Endothelial cell of umbilical vein (primary cell): ENCODE measurements at regions not wholly inside any gene's neighbourhood (a gene's known extent, or its start where the extent isn't known, plus 50 kb on each side); places are given as distances from the start of the nearest gene placed in this dataset.

Experiments used
- BruUV-seq: library from RNA; stranded (reverse); fragments of 400-500 nt; replicated peaks from 2 replicates; lab custom pipeline; 2021; lab: Mats Ljungman, UMichigan
- CTCF ChIA-PET: fragments of 300-600, 350-600 bp; sonication (Branson Sonifier 250); formaldehyde crosslinking; loops from one replicate; lab custom pipeline; 2021; ENCODE audit warnings: antibody characterized with exemption, inconsistent platforms; lab: Charles Lee
- POLR2A ChIA-PET: fragments of 300-600, 350-600 bp; sonication (Branson Sonifier 250); formaldehyde crosslinking; loops from one replicate; lab custom pipeline; 2021; ENCODE audit warnings: antibody characterized with exemption, inconsistent platforms; lab: Charles Lee
- DNase-seq: peaks from one replicate; pipeline ENCODE4 v3.0.0-alpha.2; 2011; ENCODE audit warnings: low read depth, low spot score
- FAIRE-seq: peaks from 2 replicates; lab custom pipeline; 2011; peaks lifted over from hg19 to GRCh38; lab: Jason Lieb, UNC
- H2AFZ ChIP-seq: 2 replicates; pipeline ENCODE4 v1.6.0; 2012; ENCODE audit warnings: low read depth, low read length, control low read depth, inconsistent platforms
- H3K27ac ChIP-seq: 2 replicates; pipeline ENCODE4 v1.5.1; 2011; ENCODE audit warnings: low read depth, mild to moderate bottlenecking, control low read depth, low read length, moderate library complexity; ENCODE audit not compliant: insufficient read depth
- H3K27me3 ChIP-seq, 2 experiments: 2 replicates each; pipeline versions ENCODE4 v1.6.0 to v1.6.1; 2011; ENCODE audit warnings: low read length in 2 of 2, mixed read lengths in 1 of 2; ENCODE audit not compliant: control insufficient read depth in 2 of 2, insufficient read depth in 2 of 2
- H3K36me3 ChIP-seq, 2 experiments: 2 replicates in 1 of 2; 3 replicates in 1 of 2; pipeline ENCODE4 v1.5.1; 2011; ENCODE audit warnings: low read length in 2 of 2, mild to moderate bottlenecking in 1 of 2, moderate library complexity in 1 of 2; ENCODE audit not compliant: control insufficient read depth in 2 of 2, insufficient read depth in 2 of 2; ENCODE audit errors: extremely low read depth in 1 of 2
- H3K4me1 ChIP-seq: 3 replicates; pipeline ENCODE4 v1.5.1; 2011; ENCODE audit warnings: mild to moderate bottlenecking, low read length; ENCODE audit not compliant: control insufficient read depth, insufficient read depth; ENCODE audit errors: extremely low read depth
- H3K4me2 ChIP-seq: 2 replicates; pipeline ENCODE4 v1.6.1; 2011; ENCODE audit warnings: low read length, control low read depth, mixed read lengths; ENCODE audit not compliant: insufficient read depth
- H3K4me3 ChIP-seq, 3 experiments: fragments of 200-600 bp in 1 of 3; sonication (generic), shearing (Covaris generic) in 1 of 3; replicated peaks in 1 of 3; 2 replicates each; pipeline ENCODE4 v1.5.1; 2011 to 2016; ENCODE audit warnings: control low read depth in 3 of 3, low read length in 3 of 3, mild to moderate bottlenecking in 2 of 3, inconsistent platforms in 1 of 3, low read depth in 1 of 3, moderate library complexity in 1 of 3; ENCODE audit not compliant: insufficient read depth in 1 of 3
- H3K79me2 ChIP-seq: 2 replicates; pipeline ENCODE4 v1.6.0; 2012; ENCODE audit warnings: low read length, inconsistent platforms; ENCODE audit not compliant: control insufficient read depth, insufficient read depth
- H3K9ac ChIP-seq: replicated peaks from 2 replicates; pipeline ENCODE3; 2011; ENCODE audit warnings: low read length, control low read depth; ENCODE audit not compliant: insufficient read depth; ENCODE audit errors: extremely low read depth
- H3K9me1 ChIP-seq: replicated peaks from 3 replicates; pipeline ENCODE4 v1.6.0; 2011; ENCODE audit warnings: mild to moderate bottlenecking, low read length; ENCODE audit not compliant: control insufficient read depth, insufficient read depth; ENCODE audit errors: extremely low read depth
- H3K9me3 ChIP-seq: replicated peaks from 2 replicates; pipeline ENCODE4 v1.5.1; 2012; ENCODE audit warnings: low read length, inconsistent platforms; ENCODE audit not compliant: control insufficient read depth, insufficient read depth
- H4K20me1 ChIP-seq: replicated peaks from 2 replicates; pipeline ENCODE3; 2011; ENCODE audit warnings: mild to moderate bottlenecking, low read length; ENCODE audit not compliant: control insufficient read depth, insufficient read depth; ENCODE audit errors: extremely low read depth
- CTCF ChIP-seq, 2 donors: IDR thresholded peaks; 1 replicate in 1 of 2; 2 replicates in 1 of 2; pipeline ENCODE4 v1.5.1; 2011; ENCODE audit warnings: low read length in 2 of 2, mild to moderate bottlenecking in 2 of 2, moderate library complexity in 2 of 2, control low read depth in 1 of 2, inconsistent platforms in 1 of 2, low read depth in 1 of 2; ENCODE audit not compliant: insufficient read depth in 1 of 2; ENCODE audit errors: extremely low read depth in 1 of 2
- EZH2 ChIP-seq: IDR thresholded peaks from 2 replicates; pipeline ENCODE4 v1.6.1; 2012; ENCODE audit warnings: borderline replicate concordance, low read depth, mild to moderate bottlenecking, moderate library complexity, low read length, inconsistent platforms; ENCODE audit not compliant: severe bottlenecking
- FOS ChIP-seq: IDR thresholded peaks from 2 replicates; pipeline ENCODE4 v1.6.1; 2011; ENCODE audit warnings: mild to moderate bottlenecking, low read length, moderate library complexity, borderline replicate concordance; ENCODE audit not compliant: insufficient read depth
- GATA2 ChIP-seq: IDR thresholded peaks from 2 replicates; pipeline ENCODE4 v1.7.0; 2011; ENCODE audit warnings: low read depth, mild to moderate bottlenecking, moderate library complexity, mixed read lengths, low read length; ENCODE audit not compliant: insufficient read length, insufficient read depth
- JUN ChIP-seq: IDR thresholded peaks from 2 replicates; pipeline ENCODE4 v1.6.1; 2011; ENCODE audit warnings: borderline replicate concordance, low read depth; ENCODE audit not compliant: insufficient read length, insufficient read depth
- MAX ChIP-seq: IDR thresholded peaks from 2 replicates; pipeline ENCODE4 v1.6.1; 2011; ENCODE audit not compliant: insufficient read depth, insufficient read length
- MYC ChIP-seq: IDR thresholded peaks from one replicate; pipeline ENCODE4 v1.6.1; 2011; ENCODE audit warnings: mild to moderate bottlenecking, low read depth, low read length
- POLR2A ChIP-seq: IDR thresholded peaks from 2 replicates; pipeline ENCODE4 v1.6.1; 2012; ENCODE audit warnings: low read depth, mild to moderate bottlenecking, control low read depth, low read length
- POLR2AphosphoS5 ChIP-seq: IDR thresholded peaks from 2 replicates; pipeline ENCODE4 v1.6.1; 2012; ENCODE audit warnings: low read depth, mild to moderate bottlenecking, control low read depth, low read length, moderate library complexity; ENCODE audit not compliant: insufficient read depth
- dilution Hi-C: fragments of 300-500 bp; cut with MboI; formaldehyde crosslinking; loops from one replicate; pipeline ENCODE4 v1.15.0; 2019; ENCODE audit warnings: low sequenced_read_pairs; ENCODE audit not compliant: extremely low pct_ligation_motif_present
- intact Hi-C: fragments of 100-400 bp; cut with micrococcal nuclease; formaldehyde crosslinking; loops from one replicate; pipeline ENCODE4 v1.10.0; 2022

GRCh38 chr5:158389786-158390185 lies 530.8 kb upstream of the CLINT1 start:
- no peak for FAIRE-seq

More at GRCh38 chr5:158389786-158390185, 530.8 kb upstream of the CLINT1 start:
- dilution Hi-C loops: no loop called here
- H2AFZ ChIP-seq: no peak overlapping the region
- H3K36me3 ChIP-seq: no peaks in the 10 kb centered on the region
- no peaks in the 10 kb centered on the region for H3K9me3 ChIP-seq
- no peaks in the 10 kb centered on the region for H3K9me1 ChIP-seq
- BruUV-seq: no TSS peak
- H3K9ac ChIP-seq: peak overlapping the region; percentile 16
- ChIA-PET CTCF (interaction anchor here (1.1 to 1.4 kb wide), 3 partner anchors 16 to 315 kb away, joined by 3 to 14 read pairs (median 4); no protein-coding TSS in a partner anchor), POLR2A (no interaction called here)
- DNase-seq: no peak
- peaks cover 42% of the 10 kb centered on the region for H3K4me1 ChIP-seq
- H3K27me3 ChIP-seq: no peaks in the 10 kb centered on the region
- intact Hi-C loops: loop anchor here (1.0 to 10.0 kb wide), 10 partner anchors 25 to 1775 kb away; no protein-coding TSS in a partner anchor
- peak overlapping the region; percentile 72 for H3K27ac ChIP-seq
- H4K20me1 ChIP-seq: no peaks in the 10 kb centered on the region
- H3K4me2 ChIP-seq: no peak overlapping the region
- H3K79me2 ChIP-seq: no peaks in the 10 kb centered on the region
- no peak for TF ChIP-seq FOS
- no peak for TF ChIP-seq EZH2
- TF ChIP-seq MAX: no peak
- TF ChIP-seq JUN: no peak
- no peak for TF ChIP-seq GATA2
- no peak for TF ChIP-seq POLR2A
- TF ChIP-seq CTCF (IDR thresholded peaks at IDR 0.05; ENCODE audit: extremely low read depth in 1 of 2, insufficient read depth in 1 of 2, low read depth in 1 of 2, low read length in 2 of 2): no peak
- no peak for TF ChIP-seq MYC
- TF ChIP-seq POLR2AphosphoS5: no peak
- no peak overlapping the region for H3K4me3 ChIP-seq
